PC-9 (cell line): ENCODE measurements at regions not wholly inside any gene's neighbourhood (a gene's known extent, or its start where the extent isn't known, plus 50 kb on each side); places are given as distances from the start of the nearest gene placed in this dataset.

ENCODE experiments used
- CTCF ChIP-seq: fragments of 200-600 bp; sonication (generic); conservative IDR thresholded peaks from 2 replicates; pipeline ENCODE4 v1.6.1; 2017; ENCODE audit warnings: mixed run types, antibody characterized with exemption, mild to moderate bottlenecking, moderate library complexity
- EZH2 ChIP-seq: fragments of 200-600 bp; sonication (generic); IDR thresholded peaks from 2 replicates; pipeline ENCODE4 v1.8.0; 2017; ENCODE audit warnings: antibody characterized with exemption, low read depth

- TF ChIP-seq CTCF (no peak), EZH2 (no peak)
These were observed 243.3 kb upstream of the NCKAP5 start for GRCh38 chr2:133811409-133812125.
